GM12878 (cell line): ENCODE measurements at regions not wholly inside any gene's neighbourhood (a gene's known extent, or its start where the extent isn't known, plus 50 kb on each side); places are given as distances from the start of the nearest gene placed in this dataset.

Experiments used
- BHLHE40 ChIP-seq, 2 experiments: fragments of 450-650 bp in 1 of 2; IDR thresholded peaks; 2 replicates each; pipeline ENCODE4 v1.6.1; 2011 to 2017; ENCODE audit warnings: low read depth in 2 of 2, borderline replicate concordance in 1 of 2, improper control_type of control experiment in 1 of 2, low read length in 1 of 2, mild to moderate bottlenecking in 1 of 2
- BMI1 ChIP-seq: fragments of 450-650 bp; IDR thresholded peaks from 2 replicates; pipeline ENCODE4 v1.6.1; 2016; ENCODE audit warnings: mild to moderate bottlenecking, moderate library complexity, borderline replicate concordance
- ESRRA ChIP-seq: IDR thresholded peaks from 2 replicates; pipeline ENCODE4 v1.6.1; 2012; ENCODE audit warnings: mild to moderate bottlenecking, low read length, improper control_type of control experiment
- USF2 ChIP-seq: IDR thresholded peaks from 2 replicates; pipeline ENCODE4 v1.6.1; 2011; ENCODE audit warnings: low read depth, low read length, improper control_type of control experiment, borderline replicate concordance
- TF ChIP-seq, protein P1 (sequence below), 3 experiments: IDR thresholded peaks in 2 of 3; conservative IDR thresholded peaks in 1 of 3; 2 replicates each; pipeline ENCODE4 v1.5.1; 2011; ENCODE audit warnings: low read depth in 3 of 3, low read length in 3 of 3, mild to moderate bottlenecking in 3 of 3, control low read depth in 2 of 3, moderate library complexity in 2 of 3, inconsistent platforms in 1 of 3, mixed read lengths in 1 of 3; ENCODE audit not compliant: control insufficient read depth in 2 of 3, insufficient read depth in 1 of 3; ENCODE audit errors: extremely low read depth in 1 of 3

DNA sequence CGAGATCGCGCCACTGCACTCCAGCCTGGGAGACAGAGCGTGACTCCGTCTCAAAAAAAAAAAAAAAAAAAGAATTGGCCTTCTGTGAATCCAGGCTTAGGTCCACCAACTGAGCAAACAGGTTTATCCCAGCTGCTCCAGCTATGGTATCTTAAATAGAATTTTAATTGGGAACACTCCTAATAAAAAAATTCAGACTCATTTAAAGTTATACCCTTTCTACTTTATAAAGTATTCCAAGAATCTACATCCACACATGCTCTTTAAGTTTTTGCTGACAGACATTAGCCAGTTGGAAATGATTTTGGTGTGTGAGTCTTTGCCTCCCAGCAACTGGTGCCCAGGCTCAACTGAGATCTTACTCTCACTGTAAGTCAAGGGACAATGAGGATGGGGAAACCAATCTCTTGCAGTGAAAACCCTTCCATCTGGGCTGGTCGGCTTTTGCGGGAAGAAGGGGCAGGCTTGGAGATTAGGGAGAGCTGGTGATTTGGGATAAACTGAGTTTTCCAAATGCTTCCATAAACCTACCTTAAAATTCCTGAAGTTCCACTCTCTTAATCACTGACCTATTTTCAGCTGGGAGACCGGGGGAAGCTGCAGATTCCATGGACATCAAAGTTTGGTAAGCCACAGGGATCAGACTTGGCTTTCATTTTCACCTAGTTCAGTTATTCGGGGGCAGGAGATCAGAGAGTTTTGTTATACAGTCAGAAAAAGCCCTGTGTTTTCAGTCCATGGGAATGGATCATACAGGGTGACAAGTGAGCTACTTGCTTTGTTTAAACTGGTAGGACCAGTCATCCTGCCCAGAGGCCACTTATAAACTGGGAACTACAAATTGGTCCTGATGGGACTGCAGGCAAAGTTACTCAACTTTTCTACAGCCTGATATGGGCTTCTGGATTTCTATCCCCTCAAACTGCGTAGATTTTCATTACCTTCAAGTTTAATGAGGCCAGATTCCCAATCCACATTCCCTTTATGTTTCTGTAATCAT, 89.3 kb upstream of the ZNF746 start:
- TF ChIP-seq BHLHE40 (IDR thresholded peaks at IDR 0.05; ENCODE audit: borderline replicate concordance in 1 of 2, low read depth in 2 of 2, low read length in 1 of 2) = no peak
- TF ChIP-seq, protein P1, sequence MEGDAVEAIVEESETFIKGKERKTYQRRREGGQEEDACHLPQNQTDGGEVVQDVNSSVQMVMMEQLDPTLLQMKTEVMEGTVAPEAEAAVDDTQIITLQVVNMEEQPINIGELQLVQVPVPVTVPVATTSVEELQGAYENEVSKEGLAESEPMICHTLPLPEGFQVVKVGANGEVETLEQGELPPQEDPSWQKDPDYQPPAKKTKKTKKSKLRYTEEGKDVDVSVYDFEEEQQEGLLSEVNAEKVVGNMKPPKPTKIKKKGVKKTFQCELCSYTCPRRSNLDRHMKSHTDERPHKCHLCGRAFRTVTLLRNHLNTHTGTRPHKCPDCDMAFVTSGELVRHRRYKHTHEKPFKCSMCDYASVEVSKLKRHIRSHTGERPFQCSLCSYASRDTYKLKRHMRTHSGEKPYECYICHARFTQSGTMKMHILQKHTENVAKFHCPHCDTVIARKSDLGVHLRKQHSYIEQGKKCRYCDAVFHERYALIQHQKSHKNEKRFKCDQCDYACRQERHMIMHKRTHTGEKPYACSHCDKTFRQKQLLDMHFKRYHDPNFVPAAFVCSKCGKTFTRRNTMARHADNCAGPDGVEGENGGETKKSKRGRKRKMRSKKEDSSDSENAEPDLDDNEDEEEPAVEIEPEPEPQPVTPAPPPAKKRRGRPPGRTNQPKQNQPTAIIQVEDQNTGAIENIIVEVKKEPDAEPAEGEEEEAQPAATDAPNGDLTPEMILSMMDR (IDR thresholded peaks at IDR 0.05 in 2 of 3, conservative IDR thresholded peaks at IDR 0.05 in 1 of 3; ENCODE audit: control insufficient read depth in 2 of 3, extremely low read depth in 1 of 3, insufficient read depth in 1 of 3, low read depth in 3 of 3, low read length in 3 of 3) = no peak
- TF ChIP-seq USF2 = no peak
- TF ChIP-seq BMI1 = no peak
- TF ChIP-seq ESRRA = no peak
